H1 (cell line): ENCODE measurements at regions not wholly inside any gene's neighbourhood (a gene's known extent, or its start where the extent isn't known, plus 50 kb on each side); places are given as distances from the start of the nearest gene placed in this dataset.
"Not testable (repeated sequence)": the region's sequence is repeated elsewhere in the genome, so short reads cannot be mapped to it uniquely, and the experiment has no call there.

Experiments used
- CTCF ChIA-PET: fragments of 300-600 bp; sonication (Branson Sonifier 250); formaldehyde crosslinking; loops from one replicate; lab custom pipeline; 2021; ENCODE audit not compliant: partially characterized antibody; lab: Charles Lee
- POLR2A ChIA-PET: fragments of 300-600 bp; sonication (Branson Sonifier 250); formaldehyde crosslinking; loops from one replicate; lab custom pipeline; 2021; ENCODE audit warnings: inconsistent platforms; ENCODE audit not compliant: partially characterized antibody; lab: Charles Lee
- DNase-seq, 2 experiments: peaks; one replicate each; pipeline versions ENCODE4 v3.0.0 to v3.0.0-alpha.2; 2010 to 2022; ENCODE audit warnings: low spot score in 2 of 2, low read depth in 1 of 2, mixed read lengths in 1 of 2
- FAIRE-seq: peaks from 2 replicates; lab custom pipeline; 2011; peaks lifted over from hg19 to GRCh38; lab: Jason Lieb, UNC
- H2AFZ ChIP-seq: 2 replicates; pipeline ENCODE4 v1.8.1; 2012; ENCODE audit warnings: low read length, inconsistent platforms
- H2AK5ac ChIP-seq: 2 replicates; pipeline ENCODE4 v1.6.1; 2013; ENCODE audit warnings: low read depth, low read length
- H2BK120ac ChIP-seq: replicated peaks from 2 replicates; pipeline ENCODE3; 2013; ENCODE audit warnings: low read depth, low read length, inconsistent platforms
- H2BK12ac ChIP-seq: 2 replicates; pipeline ENCODE4 v1.6.1; 2013; ENCODE audit warnings: low read depth, low read length
- H2BK15ac ChIP-seq: 2 replicates; pipeline ENCODE4 v1.6.1; 2013; ENCODE audit warnings: low read length
- H2BK20ac ChIP-seq: 2 replicates; pipeline ENCODE4 v1.6.1; 2013; ENCODE audit warnings: low read length
- H2BK5ac ChIP-seq: 2 replicates; pipeline ENCODE4 v1.6.1; 2013; ENCODE audit warnings: low read depth, low read length
- H3K14ac ChIP-seq: 2 replicates; pipeline ENCODE4 v1.6.1; 2013; ENCODE audit warnings: inconsistent platforms; ENCODE audit not compliant: insufficient read length
- H3K18ac ChIP-seq: 2 replicates; pipeline ENCODE4 v1.6.1; 2013; ENCODE audit warnings: low read length; ENCODE audit errors: extremely low read depth
- H3K23ac ChIP-seq: 2 replicates; pipeline ENCODE4 v1.6.1; 2013; ENCODE audit warnings: inconsistent platforms; ENCODE audit not compliant: insufficient read length
- H3K23me2 ChIP-seq: 2 replicates; pipeline ENCODE4 v1.6.1; 2013; ENCODE audit warnings: low read depth, low read length
- H3K27ac ChIP-seq: 2 replicates; pipeline ENCODE4 v1.6.1; 2011; ENCODE audit warnings: low read depth, low read length, inconsistent platforms
- H3K27me3 ChIP-seq, 4 experiments: replicated peaks in 1 of 4; 1 replicate in 1 of 4; 2 replicates in 3 of 4; pipeline versions ENCODE4 v1.6.1 to v1.8.1; 2011 to 2013; ENCODE audit warnings: low read length in 3 of 4, mild to moderate bottlenecking in 3 of 4, inconsistent platforms in 2 of 4, mixed read lengths in 2 of 4, moderate library complexity in 1 of 4; ENCODE audit not compliant: control insufficient read depth in 3 of 4, insufficient read depth in 3 of 4; ENCODE audit errors: extremely low read depth in 1 of 4
- H3K36me3 ChIP-seq, 4 experiments: 2 replicates each; pipeline versions ENCODE4 v1.6.1 to v1.8.1; 2011 to 2013; ENCODE audit warnings: mild to moderate bottlenecking in 4 of 4, low read length in 3 of 4, moderate library complexity in 2 of 4, control low read depth in 1 of 4, inconsistent platforms in 1 of 4; ENCODE audit not compliant: insufficient read depth in 4 of 4, control insufficient read depth in 2 of 4
- H3K4ac ChIP-seq: replicated peaks from 2 replicates; pipeline ENCODE3; 2013; ENCODE audit warnings: low read length, low read depth, mixed read lengths, inconsistent platforms; ENCODE audit not compliant: insufficient read length
- H3K4me1 ChIP-seq, 4 experiments: replicated peaks in 1 of 4; 1 replicate in 1 of 4; 2 replicates in 3 of 4; pipeline versions ENCODE4 v1.6.1 to v1.8.1; 2011 to 2013; ENCODE audit warnings: low read length in 3 of 4, inconsistent platforms in 2 of 4, mixed read lengths in 1 of 4; ENCODE audit not compliant: insufficient read depth in 4 of 4, control insufficient read depth in 3 of 4
- H3K4me2 ChIP-seq, 2 experiments: 2 replicates each; pipeline versions ENCODE4 v1.6.1 to v1.8.1; 2011 to 2013; ENCODE audit warnings: low read depth in 2 of 2, low read length in 2 of 2, control low read depth in 1 of 2, inconsistent platforms in 1 of 2, mild to moderate bottlenecking in 1 of 2; ENCODE audit not compliant: insufficient read depth in 1 of 2
- H3K4me3 ChIP-seq, 4 experiments: fragments of 200-600, 300-600 bp in 1 of 4; sonication (generic), shearing (Covaris generic), sonication (Bioruptor Twin) in 1 of 4; 2 replicates each; pipeline versions ENCODE4 v1.5.1 to v1.8.1; 2011 to 2016; ENCODE audit warnings: low read length in 4 of 4, low read depth in 3 of 4, control low read depth in 2 of 4, inconsistent platforms in 2 of 4, mild to moderate bottlenecking in 2 of 4, mixed read lengths in 1 of 4, moderate library complexity in 1 of 4; ENCODE audit not compliant: insufficient read depth in 2 of 4; ENCODE audit errors: extremely low read depth in 1 of 4
- H3K56ac ChIP-seq: replicated peaks from 2 replicates; pipeline ENCODE3; 2013; ENCODE audit warnings: low read depth, mild to moderate bottlenecking, mixed read lengths, low read length, inconsistent platforms; ENCODE audit not compliant: insufficient read length
- H3K79me1 ChIP-seq: 2 replicates; pipeline ENCODE4 v1.6.1; 2013; ENCODE audit warnings: low read depth, low read length, control low read depth
- H3K79me2 ChIP-seq, 2 experiments: 2 replicates each; pipeline versions ENCODE4 v1.6.1 to v1.8.1; 2012 to 2013; ENCODE audit warnings: low read length in 2 of 2, mild to moderate bottlenecking in 2 of 2, inconsistent platforms in 1 of 2; ENCODE audit not compliant: insufficient read depth in 2 of 2, control insufficient read depth in 1 of 2
- H3K9ac ChIP-seq, 4 experiments: replicated peaks in 1 of 4; 1 replicate in 1 of 4; 2 replicates in 3 of 4; pipeline versions ENCODE4 v1.6.1 to v1.8.1; 2011 to 2013; ENCODE audit warnings: low read depth in 3 of 4, low read length in 3 of 4, control low read depth in 2 of 4, mild to moderate bottlenecking in 2 of 4, moderate library complexity in 2 of 4, inconsistent platforms in 1 of 4; ENCODE audit errors: extremely low read depth in 1 of 4
- H3K9me3 ChIP-seq, 2 experiments: 2 replicates each; pipeline versions ENCODE4 v1.6.1 to v1.8.1; 2012 to 2013; ENCODE audit warnings: mild to moderate bottlenecking in 2 of 2, moderate library complexity in 2 of 2, control low read depth in 1 of 2, inconsistent platforms in 1 of 2, low read depth in 1 of 2, low read length in 1 of 2, mixed read lengths in 1 of 2; ENCODE audit not compliant: insufficient read depth in 2 of 2
- H4K20me1 ChIP-seq, 2 experiments: replicated peaks in 1 of 2; 2 replicates each; pipeline versions ENCODE3 to v1.8.1; 2011 to 2013; ENCODE audit warnings: inconsistent platforms in 2 of 2, low read length in 2 of 2, mild to moderate bottlenecking in 1 of 2; ENCODE audit not compliant: insufficient read depth in 2 of 2, control insufficient read depth in 1 of 2
- H4K5ac ChIP-seq: 2 replicates; pipeline ENCODE4 v1.6.1; 2013; ENCODE audit warnings: low read length, low read depth, mixed read lengths, inconsistent platforms; ENCODE audit not compliant: insufficient read length
- H4K8ac ChIP-seq: 2 replicates; pipeline ENCODE4 v1.8.0; 2013; ENCODE audit warnings: mild to moderate bottlenecking, moderate library complexity, low read length, inconsistent platforms; ENCODE audit not compliant: insufficient read depth; ENCODE audit errors: extremely low read depth
- H4K91ac ChIP-seq: replicated peaks from 2 replicates; pipeline ENCODE3; 2013; ENCODE audit warnings: low read length, mixed read lengths, inconsistent platforms; ENCODE audit not compliant: insufficient read length
- EGR1 ChIP-seq: IDR thresholded peaks from 2 replicates; pipeline ENCODE4 v1.6.1; 2011; ENCODE audit warnings: low read depth, low read length, borderline replicate concordance
- KDM5A ChIP-seq: fragments of 200-600 bp; IDR thresholded peaks from 2 replicates; pipeline ENCODE4 v1.7.1; 2012; ENCODE audit warnings: mild to moderate bottlenecking, low read length, inconsistent platforms, mixed read lengths
- NRF1 ChIP-seq: IDR thresholded peaks from 2 replicates; pipeline ENCODE4 v1.6.1; 2011; ENCODE audit warnings: mild to moderate bottlenecking, low read depth, low read length, improper control_type of control experiment
- RXRA ChIP-seq: IDR thresholded peaks from 2 replicates; pipeline ENCODE4 v1.6.1; 2011; ENCODE audit warnings: low read depth, mild to moderate bottlenecking, low read length, moderate library complexity; ENCODE audit not compliant: insufficient read depth
- SRF ChIP-seq: IDR thresholded peaks from 2 replicates; pipeline ENCODE4 v1.6.1; 2011; ENCODE audit warnings: mild to moderate bottlenecking, low read depth, low read length, moderate library complexity
- TAF7 ChIP-seq: optimal IDR thresholded peaks from 2 replicates; pipeline ENCODE3; 2011; ENCODE audit warnings: low read depth, mild to moderate bottlenecking, inconsistent platforms, low read length, moderate library complexity, borderline replicate concordance
- WGBS, 2 experiments: shearing (Covaris generic) in 1 of 2; methylation state at CpG; one replicate each; pipeline versions ENCODE4 v1.1.6 to v1.1.7; 2013 to 2015; ENCODE audit warnings: low lambda C conversion rate in 2 of 2, mixed read lengths in 2 of 2, inconsistent platforms in 1 of 2, low coverage in 1 of 2, missing lambda C conversion rate in 1 of 2; ENCODE audit not compliant: insufficient replicate concordance in 2 of 2, insufficient coverage in 1 of 2, insufficient read length in 1 of 2; ENCODE audit errors: extremely low coverage in 1 of 2, missing lambda C conversion rate in 1 of 2; 5-methylcytosine and 5-hydroxymethylcytosine counted together
- TF ChIP-seq, protein P1 (sequence below): IDR thresholded peaks from 2 replicates; pipeline ENCODE4 v1.6.1; 2012; ENCODE audit warnings: inconsistent platforms

GRCh38 chrX:56429581-56429980 is 133.8 kb upstream of the UBQLN2 start (continued):
- TF ChIP-seq RXRA = no peak
- TF ChIP-seq EGR1 = no peak
- TF ChIP-seq SRF = no peak
- no peak for TF ChIP-seq KDM5A
- no peak for TF ChIP-seq NRF1
- no peak for TF ChIP-seq TAF7
- TF ChIP-seq, protein P1, sequence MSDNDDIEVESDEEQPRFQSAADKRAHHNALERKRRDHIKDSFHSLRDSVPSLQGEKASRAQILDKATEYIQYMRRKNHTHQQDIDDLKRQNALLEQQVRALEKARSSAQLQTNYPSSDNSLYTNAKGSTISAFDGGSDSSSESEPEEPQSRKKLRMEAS = no peak

- H3K56ac ChIP-seq, H3K18ac ChIP-seq, H3K9ac ChIP-seq, H2BK12ac ChIP-seq, H2BK5ac ChIP-seq, H2AK5ac ChIP-seq, FAIRE-seq, H3K4me3 ChIP-seq, H3K36me3 ChIP-seq, POLR2A ChIA-PET, H4K91ac ChIP-seq, H3K23ac ChIP-seq, H3K4me2 ChIP-seq, H4K5ac ChIP-seq, CTCF ChIA-PET, H2BK120ac ChIP-seq, H3K4ac ChIP-seq, H3K14ac ChIP-seq, H2AFZ ChIP-seq, H3K9me3 ChIP-seq, H4K20me1 ChIP-seq, H2BK20ac ChIP-seq, H3K4me1 ChIP-seq, H3K79me2 ChIP-seq, H3K27ac ChIP-seq, H4K8ac ChIP-seq, H3K79me1 ChIP-seq, H3K23me2 ChIP-seq, H3K27me3 ChIP-seq, H2BK15ac ChIP-seq, DNase-seq: not testable (repeated sequence)
- WGBS, 2 experiments = 84% methylated on average over 11 of the region's 12 CpGs; no CpG with 5 or more reads in 1 of the 2 experiments
These were observed 111.4 kb upstream of the UBQLN2 start for GRCh38 chrX:56451981-56452380.
